H1 (cell line): ENCODE measurements at regions not wholly inside any gene's neighbourhood (a gene's known extent, or its start where the extent isn't known, plus 50 kb on each side); places are given as distances from the start of the nearest gene placed in this dataset.

Source experiments
- BACH1 ChIP-seq: IDR thresholded peaks from 2 replicates; pipeline ENCODE4 v1.6.1; 2012; ENCODE audit warnings: low read length, improper control_type of control experiment
- GABPA ChIP-seq: IDR thresholded peaks from 2 replicates; pipeline ENCODE4 v1.6.1; 2011; ENCODE audit warnings: mild to moderate bottlenecking, low read length, moderate library complexity, borderline replicate concordance; ENCODE audit not compliant: insufficient read depth
- KDM5A ChIP-seq: fragments of 200-600 bp; IDR thresholded peaks from 2 replicates; pipeline ENCODE4 v1.7.1; 2012; ENCODE audit warnings: mild to moderate bottlenecking, low read length, inconsistent platforms, mixed read lengths
- POLR2AphosphoS5 ChIP-seq: IDR thresholded peaks from 2 replicates; pipeline ENCODE4 v1.6.1; 2011; ENCODE audit warnings: low read depth, low read length
- SIN3A ChIP-seq, 2 experiments: IDR thresholded peaks in 1 of 2; conservative IDR thresholded peaks in 1 of 2; 2 replicates each; pipeline ENCODE4 v1.6.1; 2011 to 2012; ENCODE audit warnings: low read length in 2 of 2, improper control_type of control experiment in 1 of 2, low read depth in 1 of 2, mild to moderate bottlenecking in 1 of 2
- ZNF274 ChIP-seq: IDR thresholded peaks from 2 replicates; pipeline ENCODE4 v1.7.0; 2012; ENCODE audit warnings: low read length, borderline replicate concordance; ENCODE audit errors: extremely low read depth

- TF ChIP-seq ZNF274 (no peak), KDM5A (no peak), SIN3A (conservative IDR thresholded peaks at IDR 0.05 in 1 of 2, IDR thresholded peaks at IDR 0.05 in 1 of 2; ENCODE audit: low read depth in 1 of 2, low read length in 2 of 2) (no peak), BACH1 (no peak), GABPA (no peak), POLR2AphosphoS5 (no peak)
These were observed 195.2 kb downstream of the TLE3 start (continued) for GRCh38 chr15:69902414-69903062.
